ENCODE measurements at regions not wholly inside any gene's neighbourhood (a gene's known extent, or its start where the extent isn't known, plus 50 kb on each side); places are given as distances from the start of the nearest gene placed in this dataset.

DNA sequence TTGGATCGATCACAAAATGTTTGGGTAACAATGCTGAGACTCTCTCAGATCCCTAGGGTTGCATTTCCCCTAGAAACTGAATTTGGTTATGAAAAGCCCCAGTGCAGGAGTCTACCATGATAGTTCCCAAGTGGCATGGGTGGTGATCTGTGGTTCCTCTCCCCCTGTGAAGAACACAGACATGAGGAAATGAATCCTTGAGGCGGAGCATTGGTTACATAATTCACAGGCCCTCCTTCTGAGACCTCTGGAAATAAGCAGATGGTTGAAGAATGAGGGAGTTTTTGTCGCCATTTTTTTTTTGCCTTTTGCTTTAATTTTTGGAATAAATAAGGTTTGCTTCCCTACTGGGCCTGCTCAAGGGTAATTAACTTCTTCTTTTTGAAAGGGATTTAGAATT, 597.0 kb upstream of the RBFOX1 start:
- ChIA-PET POLR2A (no interaction called here), RAD21 (ENCODE audit: low non-redundant PET in 1 of 2, low total read pairs in 2 of 2, uncharacterized antibody in 2 of 2, unreplicated experiment in 2 of 2) (no interaction called here), CTCF (no interaction called here)
- no peaks in the 10 kb centered on the region for H3K9me2 ChIP-seq (ENCODE audit: insufficient read depth)
- intact Hi-C loops (cut with micrococcal nuclease), result no loop called here
- H3K9ac ChIP-seq (ENCODE audit: low read length), result no peak overlapping the region
- no peaks in the 10 kb centered on the region for H3K9me3 ChIP-seq (ENCODE audit: control insufficient read depth in 1 of 2, insufficient read depth in 1 of 2, low read depth in 1 of 2, low read length in 2 of 2)
- no peaks in the 10 kb centered on the region for H3K4me1 ChIP-seq (ENCODE audit: control insufficient read depth in 1 of 2, insufficient read depth in 2 of 2, low read length in 2 of 2)
- ATAC-seq (no peak), DNase-seq (ENCODE audit: low read depth, low spot score) (no peak)
- H2AFZ ChIP-seq (ENCODE audit: low read depth, low read length, poor library complexity, severe bottlenecking), result no peak overlapping the region
- H3K4me2 ChIP-seq (ENCODE audit: low read length), result no peak overlapping the region
- BruUV-seq (replicated peaks), result no TSS peak
- no peak overlapping the region for H3K4me3 ChIP-seq (replicated peaks in 1 of 2; ENCODE audit: low read depth in 1 of 2, low read length in 2 of 2)
- H4K20me1 ChIP-seq (ENCODE audit: insufficient read depth), result no peaks in the 10 kb centered on the region
- no peak overlapping the region for H3K27ac ChIP-seq (ENCODE audit: low read depth, low read length)
- TF ChIP-seq YY1 (IDR thresholded peaks at IDR 0.05; ENCODE audit: extremely low read depth, insufficient replicate concordance, low read depth, low read length), result no peak
- TF ChIP-seq, protein P1, sequence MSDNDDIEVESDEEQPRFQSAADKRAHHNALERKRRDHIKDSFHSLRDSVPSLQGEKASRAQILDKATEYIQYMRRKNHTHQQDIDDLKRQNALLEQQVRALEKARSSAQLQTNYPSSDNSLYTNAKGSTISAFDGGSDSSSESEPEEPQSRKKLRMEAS (IDR thresholded peaks at IDR 0.05), result no peak
- TF ChIP-seq ZNF274 (IDR thresholded peaks at IDR 0.05; ENCODE audit: low read depth, low read length), result no peak
- TF ChIP-seq EGR1 (IDR thresholded peaks at IDR 0.05; ENCODE audit: low read depth), result no peak
- TF ChIP-seq CEBPB (IDR thresholded peaks at IDR 0.05; ENCODE audit: low read depth), result no peak
- TF ChIP-seq EZH2 (IDR thresholded peaks at IDR 0.05), result no peak
- no peak for TF ChIP-seq TCF7L2 (IDR thresholded peaks at IDR 0.05; ENCODE audit: borderline replicate concordance, extremely low read depth, insufficient read depth, insufficient read length)
- TF ChIP-seq, protein P2, sequence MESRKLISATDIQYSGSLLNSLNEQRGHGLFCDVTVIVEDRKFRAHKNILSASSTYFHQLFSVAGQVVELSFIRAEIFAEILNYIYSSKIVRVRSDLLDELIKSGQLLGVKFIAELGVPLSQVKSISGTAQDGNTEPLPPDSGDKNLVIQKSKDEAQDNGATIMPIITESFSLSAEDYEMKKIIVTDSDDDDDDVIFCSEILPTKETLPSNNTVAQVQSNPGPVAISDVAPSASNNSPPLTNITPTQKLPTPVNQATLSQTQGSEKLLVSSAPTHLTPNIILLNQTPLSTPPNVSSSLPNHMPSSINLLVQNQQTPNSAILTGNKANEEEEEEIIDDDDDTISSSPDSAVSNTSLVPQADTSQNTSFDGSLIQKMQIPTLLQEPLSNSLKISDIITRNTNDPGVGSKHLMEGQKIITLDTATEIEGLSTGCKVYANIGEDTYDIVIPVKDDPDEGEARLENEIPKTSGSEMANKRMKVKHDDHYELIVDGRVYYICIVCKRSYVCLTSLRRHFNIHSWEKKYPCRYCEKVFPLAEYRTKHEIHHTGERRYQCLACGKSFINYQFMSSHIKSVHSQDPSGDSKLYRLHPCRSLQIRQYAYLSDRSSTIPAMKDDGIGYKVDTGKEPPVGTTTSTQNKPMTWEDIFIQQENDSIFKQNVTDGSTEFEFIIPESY (IDR thresholded peaks at IDR 0.05; ENCODE audit: extremely low read depth, insufficient replicate concordance, low read length), result no peak
- no peak for TF ChIP-seq JUND (IDR thresholded peaks at IDR 0.05)
- TF ChIP-seq SRF (IDR thresholded peaks at IDR 0.05; ENCODE audit: low read depth), result no peak
- no peak for TF ChIP-seq EZH2phosphoT487 (IDR thresholded peaks at IDR 0.05; ENCODE audit: borderline replicate concordance)
- TF ChIP-seq, protein P3, sequence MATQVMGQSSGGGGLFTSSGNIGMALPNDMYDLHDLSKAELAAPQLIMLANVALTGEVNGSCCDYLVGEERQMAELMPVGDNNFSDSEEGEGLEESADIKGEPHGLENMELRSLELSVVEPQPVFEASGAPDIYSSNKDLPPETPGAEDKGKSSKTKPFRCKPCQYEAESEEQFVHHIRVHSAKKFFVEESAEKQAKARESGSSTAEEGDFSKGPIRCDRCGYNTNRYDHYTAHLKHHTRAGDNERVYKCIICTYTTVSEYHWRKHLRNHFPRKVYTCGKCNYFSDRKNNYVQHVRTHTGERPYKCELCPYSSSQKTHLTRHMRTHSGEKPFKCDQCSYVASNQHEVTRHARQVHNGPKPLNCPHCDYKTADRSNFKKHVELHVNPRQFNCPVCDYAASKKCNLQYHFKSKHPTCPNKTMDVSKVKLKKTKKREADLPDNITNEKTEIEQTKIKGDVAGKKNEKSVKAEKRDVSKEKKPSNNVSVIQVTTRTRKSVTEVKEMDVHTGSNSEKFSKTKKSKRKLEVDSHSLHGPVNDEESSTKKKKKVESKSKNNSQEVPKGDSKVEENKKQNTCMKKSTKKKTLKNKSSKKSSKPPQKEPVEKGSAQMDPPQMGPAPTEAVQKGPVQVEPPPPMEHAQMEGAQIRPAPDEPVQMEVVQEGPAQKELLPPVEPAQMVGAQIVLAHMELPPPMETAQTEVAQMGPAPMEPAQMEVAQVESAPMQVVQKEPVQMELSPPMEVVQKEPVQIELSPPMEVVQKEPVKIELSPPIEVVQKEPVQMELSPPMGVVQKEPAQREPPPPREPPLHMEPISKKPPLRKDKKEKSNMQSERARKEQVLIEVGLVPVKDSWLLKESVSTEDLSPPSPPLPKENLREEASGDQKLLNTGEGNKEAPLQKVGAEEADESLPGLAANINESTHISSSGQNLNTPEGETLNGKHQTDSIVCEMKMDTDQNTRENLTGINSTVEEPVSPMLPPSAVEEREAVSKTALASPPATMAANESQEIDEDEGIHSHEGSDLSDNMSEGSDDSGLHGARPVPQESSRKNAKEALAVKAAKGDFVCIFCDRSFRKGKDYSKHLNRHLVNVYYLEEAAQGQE (IDR thresholded peaks at IDR 0.05; ENCODE audit: low read depth), result no peak
- TF ChIP-seq, protein P4, sequence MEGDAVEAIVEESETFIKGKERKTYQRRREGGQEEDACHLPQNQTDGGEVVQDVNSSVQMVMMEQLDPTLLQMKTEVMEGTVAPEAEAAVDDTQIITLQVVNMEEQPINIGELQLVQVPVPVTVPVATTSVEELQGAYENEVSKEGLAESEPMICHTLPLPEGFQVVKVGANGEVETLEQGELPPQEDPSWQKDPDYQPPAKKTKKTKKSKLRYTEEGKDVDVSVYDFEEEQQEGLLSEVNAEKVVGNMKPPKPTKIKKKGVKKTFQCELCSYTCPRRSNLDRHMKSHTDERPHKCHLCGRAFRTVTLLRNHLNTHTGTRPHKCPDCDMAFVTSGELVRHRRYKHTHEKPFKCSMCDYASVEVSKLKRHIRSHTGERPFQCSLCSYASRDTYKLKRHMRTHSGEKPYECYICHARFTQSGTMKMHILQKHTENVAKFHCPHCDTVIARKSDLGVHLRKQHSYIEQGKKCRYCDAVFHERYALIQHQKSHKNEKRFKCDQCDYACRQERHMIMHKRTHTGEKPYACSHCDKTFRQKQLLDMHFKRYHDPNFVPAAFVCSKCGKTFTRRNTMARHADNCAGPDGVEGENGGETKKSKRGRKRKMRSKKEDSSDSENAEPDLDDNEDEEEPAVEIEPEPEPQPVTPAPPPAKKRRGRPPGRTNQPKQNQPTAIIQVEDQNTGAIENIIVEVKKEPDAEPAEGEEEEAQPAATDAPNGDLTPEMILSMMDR (IDR thresholded peaks at IDR 0.05 in 2 of 3, conservative IDR thresholded peaks at IDR 0.05 in 1 of 3; ENCODE audit: borderline replicate concordance in 1 of 3, insufficient read depth in 1 of 3, low read depth in 2 of 3, low read length in 2 of 3), result no peak
- TF ChIP-seq POLR2A (IDR thresholded peaks at IDR 0.05; ENCODE audit: borderline replicate concordance, extremely low read depth, insufficient read depth, insufficient read length), result no peak
- no peak for TF ChIP-seq SP1 (IDR thresholded peaks at IDR 0.05; ENCODE audit: low read depth)
- no peaks in the 10 kb centered on the region for H3K79me2 ChIP-seq (ENCODE audit: insufficient read depth, low read length)
- H3K27me3 ChIP-seq (ENCODE audit: insufficient read depth, low read length), result no peaks in the 10 kb centered on the region
- no peaks in the 10 kb centered on the region for H3K36me3 ChIP-seq (ENCODE audit: control insufficient read depth in 1 of 2, insufficient read depth in 2 of 2, low read length in 2 of 2)
